ENCODE measurements at regions not wholly inside any gene's neighbourhood (a gene's known extent, or its start where the extent isn't known, plus 50 kb on each side); places are given as distances from the start of the nearest gene placed in this dataset.

DNA sequence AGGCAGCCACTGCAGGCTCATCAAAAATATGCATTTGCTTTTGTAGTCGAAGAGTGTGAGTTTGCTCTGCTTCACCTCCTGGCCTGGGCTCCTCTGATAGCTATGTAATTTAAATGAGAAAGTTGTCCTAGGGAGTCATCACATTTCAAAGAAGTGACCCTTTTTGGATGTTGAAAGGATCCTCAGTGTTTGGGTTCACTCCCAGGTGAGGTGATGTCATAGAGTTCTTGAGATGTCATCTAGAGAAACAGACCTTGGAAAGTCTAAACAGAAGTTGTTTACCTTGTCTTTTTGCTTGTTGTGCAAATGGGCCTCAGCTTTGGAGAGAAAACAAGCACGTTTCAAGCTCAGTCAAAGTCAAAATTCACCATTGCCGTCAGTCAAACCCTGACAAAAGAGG, 92.0 kb upstream of the BARHL2 start:
- POLR2A ChIA-PET (ENCODE audit: unreplicated experiment) = interaction anchor here (0.6 kb wide), 1 partner anchor 49 kb away, joined by 4 read pairs; no protein-coding TSS in a partner anchor
- no peak for ATAC-seq

DNA sequence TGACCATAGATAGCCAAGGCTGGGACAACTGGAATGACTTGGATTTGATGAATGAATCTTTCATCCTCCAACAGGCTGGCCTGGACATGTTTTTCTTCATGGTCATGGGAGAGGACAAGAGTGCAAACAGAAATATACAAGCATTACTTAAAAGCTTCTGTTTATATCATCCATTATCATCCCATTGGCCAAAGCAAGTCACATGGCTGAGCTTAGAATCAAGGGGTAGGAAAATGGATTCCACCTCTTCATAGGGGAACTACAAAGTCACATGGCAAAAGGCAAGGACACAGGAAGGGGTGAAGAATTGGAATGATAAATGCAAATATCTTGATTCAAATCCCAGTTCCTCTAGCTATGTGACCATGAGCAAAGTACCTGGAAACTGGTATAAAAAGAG, 90.2 kb upstream of the BARHL2 start:
- H3K27ac ChIP-seq (ENCODE audit: low read length) = no peak overlapping the region
- no peaks in the 10 kb centered on the region for H3F3A ChIP-seq (ENCODE audit: low read length, unreplicated experiment)
- no peak for ATAC-seq
- ChIA-PET CTCF (no interaction called here), POLR2A (ENCODE audit: unreplicated experiment) (no interaction called here)
- no peaks in the 10 kb centered on the region for H3K9me3 ChIP-seq (ENCODE audit: low read length)
- H4K20me1 ChIP-seq (ENCODE audit: low read length) = no peaks in the 10 kb centered on the region
- H3K36me3 ChIP-seq (ENCODE audit: low read depth, low read length) = no peaks in the 10 kb centered on the region
- no peak for DNase-seq
- H3K27me3 ChIP-seq (ENCODE audit: low read length) = peaks cover 38% of the 10 kb centered on the region
- no peaks in the 10 kb centered on the region for H3K79me2 ChIP-seq (ENCODE audit: low read length)
- H3K4me3 ChIP-seq (ENCODE audit: low read length) = no peak overlapping the region
- H3K4me1 ChIP-seq (ENCODE audit: insufficient read depth, low read length) = no peaks in the 10 kb centered on the region
- BruUV-seq (replicated peaks) = no TSS peak
- no peak overlapping the region for H3K4me2 ChIP-seq (ENCODE audit: low read length)
- no peaks in the 10 kb centered on the region for H3K9me2 ChIP-seq (replicated peaks; ENCODE audit: low read length)
- no peak overlapping the region for H2AFZ ChIP-seq (ENCODE audit: low read length)
- no peak for TF ChIP-seq CTCF (conservative IDR thresholded peaks at IDR 0.05; ENCODE audit: low read depth, low read length)
- no peak for TF ChIP-seq EZH2phosphoT487 (IDR thresholded peaks at IDR 0.05; ENCODE audit: borderline replicate concordance, low read length)
- no peak for TF ChIP-seq EZH2 (IDR thresholded peaks at IDR 0.05; ENCODE audit: low read length, unreplicated experiment)
- intact Hi-C loops (cut with micrococcal nuclease) = no loop called here
- no peak overlapping the region for H3K9ac ChIP-seq (ENCODE audit: low read length)

More for the DNA sequence above, 92.0 kb upstream of the BARHL2 start:
- intact Hi-C loops (cut with micrococcal nuclease) = no loop called here
- Histone ChIP-seq H3K4me2 (ENCODE audit: low read length) (no peak overlapping the region), H3K9me2 (replicated peaks; ENCODE audit: low read length) (no peaks in the 10 kb centered on the region), H3K79me2 (ENCODE audit: low read length) (no peaks in the 10 kb centered on the region), H4K20me1 (ENCODE audit: low read length) (no peaks in the 10 kb centered on the region), H2AFZ (ENCODE audit: low read length) (no peak overlapping the region), H3K9ac (ENCODE audit: low read length) (no peak overlapping the region), H3K27me3 (ENCODE audit: low read length) (peaks cover 49% of the 10 kb centered on the region), H3K4me3 (ENCODE audit: low read length) (no peak overlapping the region), H3K4me1 (ENCODE audit: insufficient read depth, low read length) (no peaks in the 10 kb centered on the region), H3K27ac (ENCODE audit: low read length) (no peak overlapping the region), H3K36me3 (ENCODE audit: low read depth, low read length) (no peaks in the 10 kb centered on the region), H3K9me3 (ENCODE audit: low read length) (no peaks in the 10 kb centered on the region), H3F3A (ENCODE audit: low read length, unreplicated experiment) (no peaks in the 10 kb centered on the region)
- BruUV-seq (replicated peaks) = no TSS peak
- no peak for DNase-seq
- TF ChIP-seq EZH2 (IDR thresholded peaks at IDR 0.05; ENCODE audit: low read length, unreplicated experiment) (no peak), CTCF (conservative IDR thresholded peaks at IDR 0.05; ENCODE audit: low read depth, low read length) (no peak), EZH2phosphoT487 (IDR thresholded peaks at IDR 0.05; ENCODE audit: borderline replicate concordance, low read length) (no peak)
- CTCF ChIA-PET = interaction anchor here (0.8 kb wide), 1 partner anchor 88 kb away, joined by 3 read pairs; no protein-coding TSS in a partner anchor

DNA sequence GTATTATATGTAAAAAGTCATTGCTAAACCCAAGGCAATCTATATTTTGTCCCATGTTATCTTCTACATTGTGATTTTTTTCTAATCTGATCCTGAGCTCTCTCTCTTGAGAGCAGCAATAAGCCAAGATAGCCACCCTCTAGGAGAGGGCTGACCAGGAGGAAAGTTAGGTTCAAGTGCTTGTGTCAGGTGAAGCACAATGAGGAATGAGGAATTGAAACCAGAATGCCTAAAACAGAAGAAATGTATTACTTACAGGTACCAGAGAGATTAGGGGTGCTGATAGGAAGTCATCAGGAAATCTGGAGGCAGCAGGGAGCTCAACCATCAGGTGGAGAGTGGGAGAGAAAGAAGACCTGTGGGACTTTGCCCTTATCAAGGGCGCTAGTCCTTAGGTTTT, 85.5 kb upstream of the BARHL2 start:
- POLR2A ChIA-PET (ENCODE audit: unreplicated experiment) = no interaction called here
- Histone ChIP-seq H3K9me2 (replicated peaks; ENCODE audit: low read length) (no peaks in the 10 kb centered on the region), H3K9ac (ENCODE audit: low read length) (no peak overlapping the region), H3K27ac (ENCODE audit: low read length) (no peak overlapping the region), H3F3A (ENCODE audit: low read length, unreplicated experiment) (no peaks in the 10 kb centered on the region), H3K79me2 (ENCODE audit: low read length) (no peaks in the 10 kb centered on the region), H3K4me2 (ENCODE audit: low read length) (no peak overlapping the region), H3K9me3 (ENCODE audit: low read length) (no peaks in the 10 kb centered on the region), H4K20me1 (ENCODE audit: low read length) (no peaks in the 10 kb centered on the region), H3K4me3 (ENCODE audit: low read length) (no peak overlapping the region), H3K4me1 (ENCODE audit: insufficient read depth, low read length) (no peaks in the 10 kb centered on the region), H2AFZ (ENCODE audit: low read length) (no peak overlapping the region), H3K36me3 (ENCODE audit: low read depth, low read length) (no peaks in the 10 kb centered on the region), H3K27me3 (ENCODE audit: low read length) (peaks cover 56% of the 10 kb centered on the region)
- TF ChIP-seq EZH2 (IDR thresholded peaks at IDR 0.05; ENCODE audit: low read length, unreplicated experiment) (no peak), EZH2phosphoT487 (IDR thresholded peaks at IDR 0.05; ENCODE audit: borderline replicate concordance, low read length) (no peak), CTCF (conservative IDR thresholded peaks at IDR 0.05; ENCODE audit: low read depth, low read length) (no peak)
- CTCF ChIA-PET = no interaction called here
- intact Hi-C loops (cut with micrococcal nuclease) = no loop called here
- ATAC-seq = no peak
- BruUV-seq (replicated peaks) = no TSS peak
- DNase-seq = no peak
